Stimulated activated CD4-positive, alpha-beta T cell treated with anti-CD3 and anti-CD28 coated beads, Interleukin-1b, Interleukin-23, amount 100 ng/mL, for 4 hours (primary cell): ENCODE measurements at regions not wholly inside any gene's neighbourhood (a gene's known extent, or its start where the extent isn't known, plus 50 kb on each side); places are given as distances from the start of the nearest gene placed in this dataset.
"Not testable (repeated sequence)": the region's sequence is repeated elsewhere in the genome, so short reads cannot be mapped to it uniquely, and the experiment has no call there.

ENCODE experiments used
- DNase-seq, 2 donors: peaks; one replicate each; pipeline ENCODE4 v3.0.0-alpha.2; 2020; ENCODE audit warnings: low read depth in 2 of 2

DNA sequence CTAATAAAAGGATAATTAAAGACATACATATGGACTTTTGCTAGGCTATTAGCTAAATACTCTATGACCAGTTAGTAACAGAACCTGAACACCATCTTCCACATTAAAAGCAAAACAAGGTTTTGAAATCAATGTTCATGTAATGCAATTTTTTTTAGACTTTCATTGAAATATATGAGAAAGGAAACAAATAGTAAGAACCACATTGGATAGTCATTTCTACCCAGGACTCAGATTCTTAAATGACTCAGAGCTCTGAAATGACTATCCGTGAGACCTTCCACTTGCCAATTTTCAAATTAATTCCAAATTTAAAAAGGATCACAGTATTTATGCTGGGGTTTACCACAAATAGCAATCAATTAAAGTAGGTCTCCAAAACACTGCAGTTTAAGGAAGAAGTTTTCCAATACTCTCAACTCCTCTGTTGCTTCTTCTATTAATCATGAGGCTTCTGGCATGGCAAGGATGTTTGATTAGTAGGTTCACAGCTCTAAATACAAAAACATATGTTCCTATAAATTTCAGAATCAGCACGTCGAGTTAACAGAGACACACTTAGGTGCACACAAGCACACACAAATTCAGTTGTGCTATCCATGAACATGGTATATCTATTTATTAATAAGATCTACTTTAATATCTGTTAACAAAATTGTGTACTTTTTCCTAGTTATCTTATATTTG is 841.0 kb downstream of the RNF144A start:
- DNase-seq, result no peak

DNA sequence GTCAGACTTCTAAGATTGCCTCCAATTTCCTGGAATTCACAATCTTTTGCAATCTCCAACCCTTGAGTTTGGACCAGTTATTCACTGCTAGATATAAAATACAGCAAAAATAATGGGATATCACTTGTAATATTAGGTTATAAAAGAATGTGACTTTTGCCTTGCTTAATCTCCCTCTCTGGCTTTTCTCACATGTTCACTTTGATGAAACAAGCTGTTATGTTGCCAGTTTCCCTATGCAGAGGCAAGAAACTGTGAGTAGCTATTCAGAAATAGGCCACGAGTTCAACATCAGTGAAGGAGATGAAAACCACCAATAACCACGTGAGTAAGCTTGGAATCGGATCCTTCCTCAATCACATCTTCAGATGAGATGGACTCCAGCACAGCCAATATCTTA is 842.7 kb downstream of the RNF144A start:
- DNase-seq, result no peak

DNA sequence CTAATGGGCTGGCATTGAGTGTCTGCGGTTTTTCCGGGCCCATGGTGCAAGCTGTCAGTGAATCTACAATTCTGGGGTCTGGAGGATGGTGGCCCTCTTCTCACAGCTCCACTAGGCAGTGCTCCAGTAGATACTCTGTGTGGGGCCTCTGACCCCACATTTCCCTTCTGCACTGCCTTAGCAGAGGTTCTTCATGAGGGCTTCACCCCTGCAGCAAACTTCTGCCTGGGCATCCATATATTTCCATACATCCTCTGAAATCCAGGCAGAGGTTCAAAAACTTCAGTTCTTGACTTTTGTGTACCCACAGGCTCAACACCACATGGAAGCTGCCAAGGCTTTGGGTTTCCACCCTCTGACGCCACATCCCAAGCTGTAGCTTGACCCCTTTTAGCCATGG is 846.2 kb downstream of the RNF144A start:
- not testable (repeated sequence) for DNase-seq

DNA sequence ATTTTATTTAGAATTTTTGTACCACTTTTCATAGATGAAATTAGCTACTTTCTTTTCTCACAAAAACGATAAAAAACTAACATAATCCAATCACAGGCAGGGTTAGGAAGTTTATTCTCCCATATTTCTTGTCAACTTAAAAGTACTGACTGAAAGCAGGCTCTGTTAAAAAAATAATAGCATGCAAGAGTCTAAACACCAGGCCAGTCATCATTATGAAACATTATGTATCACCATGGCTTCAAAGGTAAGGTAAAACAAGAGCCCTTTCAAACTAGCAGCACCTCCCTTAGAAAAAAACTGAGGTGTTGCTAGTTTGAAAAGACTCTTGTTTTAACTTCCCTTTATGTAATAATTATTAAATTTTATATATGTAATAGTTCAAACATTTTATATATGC is 848.0 kb downstream of the RNF144A start:
- no peak for DNase-seq

DNA sequence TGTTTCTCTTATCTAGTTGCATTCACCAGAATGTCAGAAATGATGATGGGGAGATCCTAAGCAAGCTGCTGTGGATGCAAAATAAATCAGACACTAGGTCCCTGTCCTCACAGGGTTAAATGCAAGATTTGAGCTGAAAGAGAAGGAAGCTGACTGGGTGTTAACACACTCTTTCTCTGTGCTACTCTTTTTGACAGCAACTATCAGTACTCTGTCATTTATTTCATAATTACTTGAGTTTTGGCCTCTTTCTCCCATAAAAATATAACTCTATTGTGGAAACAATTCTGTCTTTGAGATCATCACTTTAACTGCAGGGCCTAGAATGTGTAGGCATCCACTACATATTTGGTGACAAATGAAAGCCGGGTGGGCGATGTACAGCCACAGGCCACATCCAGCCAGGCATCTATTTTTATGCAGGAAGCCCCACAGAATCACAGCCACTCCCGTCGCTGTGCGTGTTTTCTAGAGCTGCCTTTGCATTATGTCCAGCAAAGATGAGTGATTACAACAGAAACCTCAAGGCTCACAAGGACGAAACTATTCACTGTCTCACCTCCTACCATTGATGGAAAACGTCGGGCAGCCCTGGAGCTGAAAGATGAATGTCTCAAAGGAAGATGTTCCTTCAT is 849.0 kb downstream of the RNF144A start:
- DNase-seq, result no peak

DNA sequence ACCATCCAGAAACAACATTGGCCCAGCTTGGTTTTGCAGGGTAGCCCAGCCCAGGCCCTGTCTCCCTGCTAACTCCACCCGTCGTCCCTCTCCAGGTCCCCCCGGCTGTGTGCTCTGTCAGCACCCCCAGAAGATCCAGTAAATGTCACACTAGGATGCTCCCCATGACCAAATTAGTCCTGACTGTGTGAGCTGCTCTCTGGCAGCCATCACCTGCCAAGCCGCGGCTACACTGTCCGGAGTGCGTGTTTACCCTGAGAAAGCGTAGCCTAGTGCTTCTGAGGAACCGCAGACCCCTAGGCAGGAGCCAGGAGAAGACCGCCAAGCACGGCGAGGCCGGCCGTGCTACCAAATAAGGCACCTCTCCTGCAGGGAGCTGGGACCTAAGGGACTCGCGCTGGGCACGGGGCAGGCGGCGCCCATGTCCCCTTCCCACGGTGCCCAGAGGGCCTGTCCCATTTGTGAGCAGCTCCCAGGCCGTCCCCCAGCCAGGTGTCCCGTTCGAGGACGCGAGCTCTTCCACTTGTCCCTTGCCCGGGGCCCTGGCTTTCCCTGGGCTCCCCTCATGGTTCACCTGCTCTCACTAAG is 849.9 kb downstream of the RNF144A start:
- no peak for DNase-seq

DNA sequence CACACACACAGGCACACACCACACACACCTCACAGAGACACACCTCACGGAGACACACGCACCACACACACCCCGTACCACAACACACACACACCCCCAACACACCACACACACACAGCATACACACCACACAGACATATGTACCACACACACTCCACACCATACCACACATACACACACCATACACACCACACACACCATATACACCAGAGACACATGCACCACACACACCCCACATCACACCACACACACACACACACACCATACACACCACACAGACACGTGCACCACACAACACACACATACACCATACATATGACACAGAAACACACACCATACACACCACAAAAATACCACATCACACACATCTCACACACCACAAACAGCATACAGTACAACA is 850.7 kb downstream of the RNF144A start:
- no peak for DNase-seq

DNA sequence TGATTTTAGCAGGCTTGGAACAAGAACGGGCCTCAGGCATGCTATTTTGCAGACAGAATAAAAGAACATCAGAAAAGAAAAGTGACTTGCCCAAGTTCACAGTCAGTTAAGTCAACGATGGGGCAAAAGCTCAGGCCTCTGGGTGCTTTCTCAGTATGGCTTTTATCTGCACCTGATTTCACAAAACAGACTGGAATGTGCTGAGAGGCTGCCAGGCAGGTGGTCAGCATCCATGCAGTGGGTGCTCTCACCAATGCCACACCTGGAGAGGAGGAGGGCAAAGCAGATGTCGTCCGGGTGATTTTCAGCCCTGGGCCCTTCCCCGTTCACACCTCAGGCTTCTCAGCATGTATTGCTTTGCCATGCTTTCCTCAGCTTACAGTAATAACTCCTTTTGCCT is 854.6 kb downstream of the RNF144A start:
- no peak for DNase-seq

DNA sequence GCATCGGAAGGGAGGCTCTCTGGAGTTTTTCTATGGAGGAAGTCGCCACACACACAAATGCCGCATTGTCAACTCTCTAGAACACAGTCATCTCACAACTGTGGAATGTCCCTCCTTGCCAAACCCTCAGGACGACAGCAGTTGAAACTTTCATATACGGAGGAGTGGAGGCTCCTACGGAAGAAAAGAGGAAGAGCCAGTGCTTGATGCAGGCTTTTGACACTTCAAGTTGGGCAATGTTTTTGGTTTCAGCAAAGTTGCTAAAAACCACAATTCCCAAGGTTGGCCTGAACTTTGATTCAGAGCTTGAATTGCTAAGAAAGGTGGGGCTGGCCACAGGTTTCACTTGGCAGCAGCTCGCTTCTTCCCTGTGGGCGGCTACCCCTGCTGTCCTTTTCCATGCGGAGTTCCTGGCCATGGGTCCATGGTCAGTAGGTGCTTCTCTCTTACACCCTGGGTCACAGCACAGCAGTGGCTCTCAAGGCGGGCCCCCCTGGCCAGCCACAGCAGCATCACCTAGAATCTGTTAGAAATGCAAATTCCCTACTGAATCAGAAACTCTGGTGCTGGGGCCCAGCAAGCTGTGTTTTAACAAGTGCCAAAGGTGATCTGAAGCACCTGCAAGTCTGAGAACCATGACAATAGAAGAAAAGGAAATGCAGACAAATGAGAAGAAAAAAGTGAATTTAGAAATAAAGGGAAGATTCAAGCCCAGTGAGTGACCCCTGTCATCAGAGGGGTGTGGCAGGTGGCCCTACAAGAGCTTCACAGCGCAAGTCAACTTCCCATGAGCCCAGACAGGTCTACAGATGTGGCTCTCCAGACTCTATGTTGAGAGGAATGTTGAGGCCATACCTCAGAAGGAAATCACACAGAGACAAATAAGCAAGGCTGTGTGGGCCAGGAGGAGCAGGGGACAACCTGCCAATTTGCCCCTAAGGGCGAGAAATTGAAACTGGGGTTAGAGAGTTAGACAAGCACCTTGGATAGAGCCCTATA is 856.4 kb downstream of the RNF144A start:
- DNase-seq, result no peak

DNA sequence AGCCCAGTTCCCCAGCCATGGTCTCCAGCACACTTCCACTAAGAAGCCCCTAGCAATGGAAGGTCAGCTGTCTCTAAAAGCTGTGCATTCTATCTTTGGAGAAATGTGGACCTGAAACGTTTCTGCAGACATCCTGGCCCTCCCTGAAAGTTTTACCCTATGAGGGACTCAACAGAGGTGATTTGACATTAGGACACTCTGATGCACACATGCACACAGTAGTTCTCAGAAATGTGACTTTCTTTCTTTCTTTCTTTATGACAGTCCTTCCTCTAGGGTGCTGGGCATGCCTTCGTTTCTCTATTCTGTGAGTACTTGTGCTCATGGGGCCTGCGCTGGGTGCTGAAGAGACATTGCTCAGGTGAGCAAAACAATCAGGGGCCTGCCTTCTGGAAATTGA is 857.3 kb downstream of the RNF144A start:
- DNase-seq, result no peak

DNA sequence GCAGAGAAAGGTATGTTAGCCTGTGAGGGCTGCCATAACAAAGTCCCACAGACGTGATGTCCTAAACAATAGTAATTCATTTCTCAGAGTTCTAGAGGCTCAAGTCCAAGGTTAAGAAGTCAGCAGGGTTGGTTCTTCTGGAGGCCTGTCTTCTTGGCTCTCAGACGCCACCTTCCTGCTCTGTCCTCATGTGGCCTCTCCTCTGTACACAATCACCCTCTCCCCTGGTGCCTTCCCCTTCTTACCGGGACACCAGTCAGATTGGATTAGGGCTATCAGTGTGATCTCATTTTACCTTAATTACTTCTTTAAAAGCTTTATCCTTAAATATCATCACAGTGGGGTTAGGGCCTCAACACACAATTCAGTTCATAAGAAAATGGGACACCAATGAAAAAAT is 860.5 kb downstream of the RNF144A start:
- DNase-seq, result no peak

DNA sequence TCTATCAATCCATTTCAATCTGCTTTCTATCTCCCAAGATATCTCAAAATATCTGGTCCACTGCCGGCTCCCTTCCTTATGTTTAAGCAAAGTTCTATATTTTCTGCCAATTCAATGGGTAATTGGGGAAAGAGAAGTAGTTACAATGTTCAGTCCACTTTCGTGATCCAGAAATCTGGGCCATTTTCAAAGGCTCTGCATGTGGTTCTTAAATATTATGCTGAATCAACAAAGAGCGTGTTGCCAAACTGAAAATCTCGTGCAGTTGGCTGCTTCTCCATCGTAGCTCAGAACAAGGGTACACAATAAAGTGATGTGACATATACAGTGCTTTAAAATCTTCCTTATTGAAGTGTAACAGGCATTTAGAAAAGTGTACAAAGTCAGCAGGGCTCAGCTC is 863.1 kb downstream of the RNF144A start:
- no peak for DNase-seq

DNA sequence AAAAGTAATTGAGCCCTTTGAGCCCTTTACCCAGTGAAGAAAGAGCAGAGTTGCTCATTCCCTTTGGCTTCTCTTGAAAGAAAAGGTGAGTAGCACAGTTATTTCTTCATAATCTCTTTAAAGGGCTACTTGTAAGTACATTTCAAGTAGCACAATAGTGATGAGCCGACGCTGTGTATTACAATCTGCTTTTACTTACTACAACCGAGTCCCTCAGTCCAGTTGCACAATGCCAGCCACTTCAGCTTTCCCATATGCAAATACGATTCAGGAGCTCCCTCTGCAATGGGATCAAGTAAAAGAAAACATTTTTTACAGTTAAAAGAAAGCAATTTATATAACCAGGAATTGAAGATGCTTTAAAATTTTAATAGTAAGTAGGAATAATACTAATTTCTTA is 868.5 kb downstream of the RNF144A start:
- DNase-seq, result no peak

DNA sequence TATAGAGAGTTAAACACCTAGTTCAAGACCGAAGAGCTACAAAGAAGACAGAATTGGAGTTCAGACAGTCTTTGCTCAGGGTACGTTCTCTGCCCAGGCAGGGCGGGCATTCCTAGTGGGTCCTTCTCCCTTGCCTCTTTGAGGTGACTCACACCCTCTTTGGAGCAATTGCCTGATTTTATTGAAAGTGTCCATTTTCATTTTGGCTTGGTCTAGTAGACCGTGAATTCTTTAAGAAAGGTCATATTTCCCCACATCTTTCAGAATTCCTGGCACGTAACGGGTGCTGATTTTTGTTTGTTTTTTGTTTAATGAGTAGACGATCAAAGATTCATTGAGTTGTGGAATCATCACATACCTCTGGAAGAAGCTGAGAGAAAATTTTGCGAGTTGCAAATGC is 871.5 kb downstream of the RNF144A start:
- DNase-seq, result no peak

DNA sequence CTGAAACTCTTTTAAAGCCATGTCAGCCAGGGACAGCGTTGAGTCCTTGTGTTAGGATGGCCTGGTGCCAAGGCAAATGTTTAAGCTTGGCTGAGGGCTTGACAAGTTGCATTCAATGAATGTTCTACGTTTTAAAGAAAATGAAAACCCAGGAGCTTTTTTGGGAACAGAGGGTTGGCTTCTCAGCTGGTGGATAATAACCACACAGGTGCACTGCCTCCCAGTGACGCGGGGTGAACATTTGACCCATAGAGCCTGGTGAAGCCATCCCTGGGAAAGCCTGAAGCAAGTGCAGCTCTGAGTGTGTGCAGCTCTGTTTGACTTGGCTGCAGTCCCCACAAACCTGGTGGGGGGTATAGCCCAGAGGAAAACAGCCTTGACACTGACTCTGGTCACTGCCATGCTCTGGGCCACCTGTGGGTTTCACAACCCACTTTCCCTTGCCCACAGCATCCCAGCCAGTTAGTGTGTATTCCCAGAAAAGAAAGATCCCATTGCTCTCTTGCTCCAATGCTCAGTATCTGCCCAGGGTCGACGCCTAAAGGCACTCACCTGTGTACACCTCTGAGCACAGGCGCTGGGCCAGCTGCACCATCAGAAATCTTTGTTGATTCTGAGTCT is 874.9 kb downstream of the RNF144A start:
- DNase-seq, result no peak

DNA sequence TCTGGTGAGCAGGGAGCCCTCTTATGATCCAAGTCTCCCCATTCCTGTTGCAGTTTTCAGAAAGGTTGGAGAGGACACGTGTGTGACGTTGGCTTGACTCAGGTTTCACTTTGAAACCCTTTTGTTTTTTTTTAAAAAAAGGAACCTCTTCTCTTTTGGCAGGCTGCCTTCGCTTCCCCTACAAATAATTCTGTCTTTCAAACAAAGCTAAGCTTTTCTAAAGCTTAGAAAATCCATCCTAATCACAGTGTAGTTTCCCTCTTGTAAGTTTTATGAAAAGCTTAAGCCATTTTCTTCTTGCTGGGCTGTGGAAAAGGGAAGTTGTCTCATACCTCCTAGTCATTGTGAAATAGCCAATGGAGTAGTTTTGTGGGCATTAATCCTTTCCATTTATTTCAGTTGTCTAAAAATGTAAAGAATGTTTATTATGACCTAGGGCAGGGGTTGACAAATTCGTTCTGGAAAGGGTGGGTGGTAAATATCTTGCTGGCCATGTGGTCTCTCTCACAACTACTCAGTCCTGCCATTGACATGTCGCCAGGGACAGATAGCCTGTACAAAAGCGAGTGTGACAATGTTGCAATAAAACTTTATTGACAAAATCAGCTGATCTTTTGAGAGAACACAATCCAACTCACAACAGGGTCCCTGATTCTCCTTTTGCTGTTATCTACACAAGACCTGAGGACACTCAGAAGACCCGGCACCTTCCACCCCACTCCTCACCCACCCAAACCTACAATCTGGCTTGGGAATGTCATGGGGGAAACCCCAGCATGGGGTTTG is 878.8 kb downstream of the RNF144A start:
- no peak for DNase-seq

DNA sequence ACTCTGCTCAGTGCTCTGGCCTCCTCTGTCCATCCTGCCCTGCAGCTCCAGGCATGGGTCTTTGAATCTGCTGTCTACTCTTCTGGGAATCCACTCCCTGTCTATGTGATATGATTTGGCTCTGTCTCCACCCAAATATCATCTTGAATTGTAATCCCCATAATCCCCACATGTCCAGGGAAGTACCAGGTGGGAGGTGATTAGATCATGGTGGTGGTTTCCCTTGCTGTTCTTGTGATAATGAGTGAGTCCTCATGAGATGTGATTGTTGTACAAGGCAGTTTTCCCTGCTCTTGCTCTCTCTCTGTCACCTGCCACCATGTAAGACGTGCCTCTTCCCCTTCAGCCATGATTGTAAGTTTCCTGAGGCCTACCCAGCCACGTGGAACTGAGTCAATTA is 881.8 kb upstream of the ID2 start:
- DNase-seq, result no peak

DNA sequence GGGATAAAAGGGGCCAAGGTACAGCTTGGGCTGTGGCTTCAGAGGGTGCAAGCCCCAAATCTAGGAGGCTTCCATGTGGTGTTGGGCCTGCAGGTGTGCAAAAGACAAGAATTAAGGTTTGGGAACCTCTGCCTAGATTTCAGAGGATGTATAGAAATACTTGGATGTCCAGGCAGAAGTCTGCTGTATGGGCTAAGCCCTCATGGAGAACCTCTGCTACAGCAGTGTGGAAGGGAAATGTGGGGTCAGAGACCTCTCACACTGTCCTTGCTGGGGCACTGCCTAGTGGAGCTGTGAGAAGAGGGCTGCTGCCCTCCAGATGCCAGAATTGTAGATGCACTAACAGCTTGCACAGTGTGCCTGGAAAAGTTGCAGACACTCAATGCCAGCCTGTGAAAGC is 880.6 kb upstream of the ID2 start:
- DNase-seq, result no peak

DNA sequence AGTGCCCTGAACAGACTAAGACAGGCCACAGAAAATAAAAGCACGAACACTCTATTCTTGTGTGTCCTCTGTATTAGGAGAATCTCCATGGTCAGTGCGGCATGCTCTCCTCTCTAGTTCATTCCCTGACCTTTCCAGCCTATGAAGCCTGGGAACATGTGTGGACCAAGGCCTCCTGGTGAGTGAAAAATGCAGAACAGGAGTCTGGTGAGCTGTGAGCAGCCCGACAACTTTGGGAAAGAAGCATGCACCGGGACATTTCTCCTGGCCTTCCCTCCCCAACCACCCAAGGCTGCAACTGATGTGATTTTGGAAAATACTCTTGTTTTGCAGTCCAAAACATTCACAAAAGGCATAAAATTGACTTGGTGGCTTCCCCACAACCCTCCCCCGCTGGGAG is 878.3 kb upstream of the ID2 start:
- DNase-seq, result no peak

DNA sequence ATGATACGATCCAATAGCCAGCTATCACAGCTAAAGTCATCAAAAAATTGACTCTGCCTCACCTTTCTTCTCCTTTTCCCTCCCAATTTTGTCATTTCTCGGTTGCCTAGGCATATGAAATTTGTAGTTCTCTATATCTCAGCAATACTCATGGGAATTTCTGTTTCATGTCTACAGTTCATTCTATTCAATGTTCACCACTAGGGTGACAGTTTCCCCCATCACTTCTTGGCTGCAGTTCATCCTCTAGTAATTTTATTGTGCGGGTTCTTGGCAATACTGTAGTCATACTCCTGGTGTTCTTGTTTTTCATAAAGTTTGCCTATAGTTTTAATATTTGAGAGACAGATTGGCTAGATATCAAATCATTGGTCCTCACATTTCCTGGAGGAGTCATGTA is 872.2 kb upstream of the ID2 start:
- DNase-seq, result no peak

DNA sequence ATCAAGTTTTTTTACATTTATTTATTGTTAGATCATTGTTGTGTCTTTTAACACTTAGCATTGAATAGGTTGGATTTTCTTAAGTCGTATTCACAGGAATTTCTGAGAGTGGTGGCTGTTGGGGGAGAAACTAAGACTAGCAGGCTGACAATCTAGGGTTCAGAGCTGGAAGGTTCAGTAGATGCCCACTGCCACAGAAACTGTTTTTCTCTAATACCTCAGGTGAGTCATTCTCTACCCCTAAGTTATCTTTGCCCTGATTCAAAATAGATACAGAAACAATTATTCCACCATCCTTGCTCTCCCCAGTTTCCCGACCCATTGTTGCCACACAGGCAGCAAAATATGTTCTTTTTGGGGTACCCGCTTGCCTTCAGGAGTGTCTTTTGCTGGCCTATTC is 870.8 kb upstream of the ID2 start:
- no peak for DNase-seq
